LHCN-M2 (cell line): ENCODE measurements at regions not wholly inside any gene's neighbourhood (a gene's known extent, or its start where the extent isn't known, plus 50 kb on each side); places are given as distances from the start of the nearest gene placed in this dataset.
A peak's percentile ranks its signal among the peaks of the same experiment; 100 is the strongest.
"Not testable (repeated sequence)": the region's sequence is repeated elsewhere in the genome, so short reads cannot be mapped to it uniquely, and the experiment has no call there.

Experiments
- DNase-seq: peaks from one replicate; pipeline ENCODE4 v3.0.0-alpha.2; 2012; ENCODE audit warnings: low read depth

GRCh38 chr5:125236981-125237380 lies 490.5 kb upstream of the ZNF608 start:
- no peak for DNase-seq

- no peak for DNase-seq
These were observed 498.1 kb upstream of the ZNF608 start for GRCh38 chr5:125244531-125244930.

GRCh38 chr5:125245216-125245615 lies 498.8 kb upstream of the ZNF608 start:
- DNase-seq = no peak

GRCh38 chr5:125249400-125249799 lies 503.0 kb upstream of the ZNF608 start:
- no peak for DNase-seq

- no peak for DNase-seq
These were observed 505.3 kb upstream of the ZNF608 start for GRCh38 chr5:125251703-125252102.

- not testable (repeated sequence) for DNase-seq
These were observed 507.2 kb upstream of the ZNF608 start for GRCh38 chr5:125253634-125254033.

- no peak for DNase-seq
These were observed 507.8 kb upstream of the ZNF608 start for GRCh38 chr5:125254267-125254666.

- DNase-seq = no peak
These were observed 509.9 kb upstream of the ZNF608 start for GRCh38 chr5:125256296-125256695.

- no peak for DNase-seq
These were observed 510.9 kb upstream of the ZNF608 start for GRCh38 chr5:125257057-125257972.

GRCh38 chr5:125257997-125258396 lies 511.6 kb upstream of the ZNF608 start:
- no peak for DNase-seq

GRCh38 chr5:125258615-125259014 lies 512.2 kb upstream of the ZNF608 start:
- DNase-seq = no peak

- DNase-seq = no peak
These were observed 515.2 kb upstream of the ZNF608 start for GRCh38 chr5:125261505-125262250.

- DNase-seq = no peak
These were observed 516.3 kb upstream of the ZNF608 start for GRCh38 chr5:125262782-125263181.

GRCh38 chr5:125263356-125263755 lies 516.9 kb upstream of the ZNF608 start:
- no peak for DNase-seq

GRCh38 chr5:125266106-125266505 lies 519.7 kb upstream of the ZNF608 start:
- no peak for DNase-seq

GRCh38 chr5:125267636-125268248 lies 521.3 kb upstream of the ZNF608 start:
- DNase-seq = no peak

GRCh38 chr5:125269926-125270325 lies 523.5 kb upstream of the ZNF608 start:
- no peak for DNase-seq

- no peak for DNase-seq
These were observed 525.9 kb upstream of the ZNF608 start for GRCh38 chr5:125272357-125272756.

GRCh38 chr5:125274211-125274610 lies 527.8 kb upstream of the ZNF608 start:
- DNase-seq = no peak

GRCh38 chr5:125274938-125275724 lies 528.7 kb upstream of the ZNF608 start:
- DNase-seq = peak; percentile 86

GRCh38 chr5:125275725-125276090 lies 529.3 kb upstream of the ZNF608 start:
- no peak for DNase-seq

GRCh38 chr5:125276096-125276495 lies 529.7 kb upstream of the ZNF608 start:
- no peak for DNase-seq
